ENCODE measurements at regions not wholly inside any gene's neighbourhood (a gene's known extent, or its start where the extent isn't known, plus 50 kb on each side); places are given as distances from the start of the nearest gene placed in this dataset.

- TF ChIP-seq CTCF (IDR thresholded peaks at IDR 0.05; ENCODE audit: low read depth, low read length), result no peak
- Histone ChIP-seq H3K27me3 (ENCODE audit: control insufficient read depth, insufficient read depth, low read length) (no peaks in the 10 kb centered on the region), H3K27ac (ENCODE audit: low read depth, low read length) (no peak overlapping the region), H3K4me3 (ENCODE audit: low read depth, low read length) (no peak overlapping the region), H3K9me3 (ENCODE audit: control insufficient read depth, insufficient read depth, low read length) (no peaks in the 10 kb centered on the region)
- ChIA-PET POLR2A (no interaction called here), CTCF (interaction anchor here (0.6 to 3.3 kb wide), 15 partner anchors 9 to 958 kb away, joined by 3 to 241 read pairs (median 4); partner anchors contain the start of gene VEPH1)
- DNase-seq (ENCODE audit: low read depth, low spot score), result no peak
Measured at GRCh38 chr3:157573780-157574378, 70.7 kb upstream of the VEPH1 start.

GRCh38 chr3:157573281-157573680 lies 70.1 kb upstream of the VEPH1 start:
- ChIA-PET CTCF (interaction anchor here (0.6 to 3.3 kb wide), 36 partner anchors 8 to 997 kb away, joined by 3 to 241 read pairs (median 5); partner anchors contain the start of genes MLF1, PTX3 and VEPH1), POLR2A (interaction anchor here (1.1 kb wide), 1 partner anchor 41 kb away, joined by 3 read pairs; no protein-coding TSS in a partner anchor)
- Histone ChIP-seq H3K27me3 (ENCODE audit: control insufficient read depth, insufficient read depth, low read length) (no peaks in the 10 kb centered on the region), H3K4me3 (ENCODE audit: low read depth, low read length) (no peak overlapping the region), H3K27ac (ENCODE audit: low read depth, low read length) (no peak overlapping the region), H3K9me3 (ENCODE audit: control insufficient read depth, insufficient read depth, low read length) (no peaks in the 10 kb centered on the region)
- no peak for DNase-seq (ENCODE audit: low read depth, low spot score)
- no peak for TF ChIP-seq CTCF (IDR thresholded peaks at IDR 0.05; ENCODE audit: low read depth, low read length)

DNA sequence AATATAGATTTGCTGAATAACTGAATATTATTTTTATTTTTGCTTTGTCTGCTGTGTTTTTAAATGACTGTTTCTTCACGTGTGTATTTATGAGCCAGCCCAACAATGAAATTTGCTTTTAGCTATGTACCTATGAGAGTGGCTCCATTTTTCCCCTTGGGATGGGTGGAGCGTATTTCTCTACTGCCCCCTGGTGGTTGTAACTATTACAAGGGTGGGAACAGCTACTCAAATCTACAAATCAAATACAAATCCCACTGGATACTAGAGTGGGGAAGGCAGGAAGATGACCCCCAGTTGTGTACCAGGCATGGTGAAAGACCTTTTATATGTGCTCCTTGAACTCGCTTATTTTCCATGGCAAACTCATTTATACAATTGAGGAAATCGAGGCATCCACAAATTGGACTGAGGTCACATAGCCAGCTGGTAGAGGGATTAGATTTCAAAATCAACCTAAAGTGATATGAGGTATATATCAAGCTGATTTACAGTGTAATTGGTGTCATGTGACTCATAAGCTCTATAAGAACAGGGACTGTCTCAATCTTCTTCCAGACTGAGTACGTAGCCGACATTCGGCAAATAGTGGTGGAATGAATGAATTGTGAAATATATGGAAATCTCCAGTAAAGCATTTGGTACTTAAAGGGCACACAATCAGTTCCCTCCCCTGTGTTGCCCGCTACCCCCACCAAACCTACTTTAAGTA lies 69.5 kb upstream of the VEPH1 start:
- Histone ChIP-seq H3K4me3 (ENCODE audit: low read depth, low read length) (no peak overlapping the region), H3K27ac (ENCODE audit: low read depth, low read length) (no peak overlapping the region), H3K9me3 (ENCODE audit: control insufficient read depth, insufficient read depth, low read length) (no peaks in the 10 kb centered on the region), H3K27me3 (ENCODE audit: control insufficient read depth, insufficient read depth, low read length) (no peaks in the 10 kb centered on the region)
- peak; percentile 82 for TF ChIP-seq CTCF (IDR thresholded peaks at IDR 0.05; ENCODE audit: low read depth, low read length)
- ChIA-PET CTCF (interaction anchor here (0.6 to 3.3 kb wide), 35 partner anchors 10 to 998 kb away, joined by 3 to 241 read pairs (median 5); partner anchors contain the start of genes MLF1, PTX3 and VEPH1), POLR2A (interaction anchor here (1.0 to 1.1 kb wide), 2 partner anchors 39 to 40 kb away, joined by 3 to 5 read pairs; no protein-coding TSS in a partner anchor)
- DNase-seq (ENCODE audit: low read depth, low spot score), result no peak

GRCh38 chr3:157566596-157566995 lies 63.4 kb upstream of the VEPH1 start:
- Histone ChIP-seq H3K9me3 (ENCODE audit: control insufficient read depth, insufficient read depth, low read length) (no peaks in the 10 kb centered on the region), H3K27me3 (ENCODE audit: control insufficient read depth, insufficient read depth, low read length) (no peaks in the 10 kb centered on the region), H3K27ac (ENCODE audit: low read depth, low read length) (no peak overlapping the region), H3K4me3 (ENCODE audit: low read depth, low read length) (no peak overlapping the region)
- CTCF ChIA-PET, result no interaction called here
- DNase-seq (ENCODE audit: low read depth, low spot score), result no peak
- TF ChIP-seq CTCF (IDR thresholded peaks at IDR 0.05; ENCODE audit: low read depth, low read length), result no peak
- POLR2A ChIA-PET, result no interaction called here

GRCh38 chr3:157559401-157559800 lies 56.2 kb upstream of the VEPH1 start:
- no peak for TF ChIP-seq CTCF (IDR thresholded peaks at IDR 0.05; ENCODE audit: low read depth, low read length)
- Histone ChIP-seq H3K27me3 (ENCODE audit: control insufficient read depth, insufficient read depth, low read length) (no peaks in the 10 kb centered on the region), H3K27ac (ENCODE audit: low read depth, low read length) (no peak overlapping the region), H3K4me3 (ENCODE audit: low read depth, low read length) (no peak overlapping the region), H3K9me3 (ENCODE audit: control insufficient read depth, insufficient read depth, low read length) (no peaks in the 10 kb centered on the region)
- no peak for DNase-seq (ENCODE audit: low read depth, low spot score)
- ChIA-PET POLR2A (no interaction called here), CTCF (interaction anchor here (1.2 to 2.3 kb wide), 4 partner anchors 14 to 27 kb away, joined by 3 to 13 read pairs (median 6); no protein-coding TSS in a partner anchor)

Data from AG04450 (cell line).